HG03565 (cell line): ENCODE measurements at regions not wholly inside any gene's neighbourhood (a gene's known extent, or its start where the extent isn't known, plus 50 kb on each side); places are given as distances from the start of the nearest gene placed in this dataset.
"Not testable (repeated sequence)": the region's sequence is repeated elsewhere in the genome, so short reads cannot be mapped to it uniquely, and the experiment has no call there.

Source experiments
- ATAC-seq: cut with Tn5 transposase; IDR thresholded peaks from one replicate; pipeline ENCODE4 v1.9.1; 2021; ENCODE audit warnings: mild to moderate bottlenecking, moderate library complexity; ENCODE audit not compliant: unreplicated experiment

- ATAC-seq = no peak
These were observed 345.7 kb upstream of the RUNX1 start for GRCh38 chr21:35394634-35395369.

- no peak for ATAC-seq
These were observed 344.9 kb upstream of the RUNX1 start for GRCh38 chr21:35394049-35394448.

GRCh38 chr21:35390013-35390776 lies 341.1 kb upstream of the RUNX1 start:
- no peak for ATAC-seq

- ATAC-seq = no peak
These were observed 337.5 kb upstream of the RUNX1 start for GRCh38 chr21:35386491-35387079.

GRCh38 chr21:35384375-35384774 lies 335.3 kb upstream of the RUNX1 start:
- no peak for ATAC-seq

GRCh38 chr21:35382696-35383095 lies 333.6 kb upstream of the RUNX1 start:
- ATAC-seq = no peak

GRCh38 chr21:35381743-35382310 lies 332.7 kb upstream of the RUNX1 start:
- ATAC-seq = no peak

- ATAC-seq = not testable (repeated sequence)
These were observed 331.2 kb upstream of the RUNX1 start for GRCh38 chr21:35380304-35380703.

- ATAC-seq = no peak
These were observed 329.8 kb upstream of the RUNX1 start for GRCh38 chr21:35378881-35379280.

- ATAC-seq = no peak
These were observed 328.5 kb upstream of the RUNX1 start for GRCh38 chr21:35377505-35378090.

- no peak for ATAC-seq
These were observed 327.5 kb upstream of the RUNX1 start for GRCh38 chr21:35376406-35377135.

- ATAC-seq = no peak
These were observed 326.0 kb upstream of the RUNX1 start for GRCh38 chr21:35375115-35375514.

GRCh38 chr21:35373998-35374397 lies 324.9 kb upstream of the RUNX1 start:
- ATAC-seq = no peak

GRCh38 chr21:35372201-35372600 lies 323.1 kb upstream of the RUNX1 start:
- ATAC-seq = no peak

- ATAC-seq = no peak
These were observed 321.6 kb upstream of the RUNX1 start for GRCh38 chr21:35370671-35371070.

- ATAC-seq = no peak
These were observed 321.0 kb upstream of the RUNX1 start for GRCh38 chr21:35370071-35370470.

- ATAC-seq = no peak
These were observed 319.2 kb upstream of the RUNX1 start for GRCh38 chr21:35368326-35368725.

- no peak for ATAC-seq
These were observed 318.5 kb upstream of the RUNX1 start for GRCh38 chr21:35367553-35367952.

- ATAC-seq = no peak
These were observed 317.4 kb upstream of the RUNX1 start for GRCh38 chr21:35366394-35367080.

- no peak for ATAC-seq
These were observed 314.4 kb upstream of the RUNX1 start for GRCh38 chr21:35363458-35363857.
